Stimulated activated CD4-positive, alpha-beta T cell treated with anti-CD3 and anti-CD28 coated beads, TNF-alpha, amount 100 ng/mL, for 4 hours (primary cell): ENCODE measurements at regions not wholly inside any gene's neighbourhood (a gene's known extent, or its start where the extent isn't known, plus 50 kb on each side); places are given as distances from the start of the nearest gene placed in this dataset.
"Not testable (repeated sequence)": the region's sequence is repeated elsewhere in the genome, so short reads cannot be mapped to it uniquely, and the experiment has no call there.

Source experiments
- DNase-seq, 3 experiments: peaks; one replicate each; pipeline ENCODE4 v3.0.0-alpha.2; 2020; ENCODE audit warnings: low read depth in 3 of 3

GRCh38 chr21:33972539-33972938 is 56.9 kb upstream of the ATP5PO start:
- DNase-seq: no peak

GRCh38 chr21:33971492-33972013 is 55.9 kb upstream of the ATP5PO start:
- no peak for DNase-seq

- no peak for DNase-seq
These were observed 54.0 kb upstream of the ATP5PO start for GRCh38 chr21:33969581-33969980.

- no peak for DNase-seq
These were observed 53.4 kb upstream of the ATP5PO start for GRCh38 chr21:33968995-33969348.

- DNase-seq: no peak
These were observed 52.7 kb upstream of the ATP5PO start for GRCh38 chr21:33968080-33968994.

- DNase-seq: no peak
These were observed 51.5 kb upstream of the ATP5PO start for GRCh38 chr21:33967086-33967571.

- DNase-seq: no peak
These were observed 50.8 kb upstream of the ATP5PO start for GRCh38 chr21:33966324-33966949.

- not testable (repeated sequence) for DNase-seq
These were observed 50.1 kb upstream of the ATP5PO start for GRCh38 chr21:33965662-33966061.
